ENCODE measurements at regions not wholly inside any gene's neighbourhood (a gene's known extent, or its start where the extent isn't known, plus 50 kb on each side); places are given as distances from the start of the nearest gene placed in this dataset.

DNA sequence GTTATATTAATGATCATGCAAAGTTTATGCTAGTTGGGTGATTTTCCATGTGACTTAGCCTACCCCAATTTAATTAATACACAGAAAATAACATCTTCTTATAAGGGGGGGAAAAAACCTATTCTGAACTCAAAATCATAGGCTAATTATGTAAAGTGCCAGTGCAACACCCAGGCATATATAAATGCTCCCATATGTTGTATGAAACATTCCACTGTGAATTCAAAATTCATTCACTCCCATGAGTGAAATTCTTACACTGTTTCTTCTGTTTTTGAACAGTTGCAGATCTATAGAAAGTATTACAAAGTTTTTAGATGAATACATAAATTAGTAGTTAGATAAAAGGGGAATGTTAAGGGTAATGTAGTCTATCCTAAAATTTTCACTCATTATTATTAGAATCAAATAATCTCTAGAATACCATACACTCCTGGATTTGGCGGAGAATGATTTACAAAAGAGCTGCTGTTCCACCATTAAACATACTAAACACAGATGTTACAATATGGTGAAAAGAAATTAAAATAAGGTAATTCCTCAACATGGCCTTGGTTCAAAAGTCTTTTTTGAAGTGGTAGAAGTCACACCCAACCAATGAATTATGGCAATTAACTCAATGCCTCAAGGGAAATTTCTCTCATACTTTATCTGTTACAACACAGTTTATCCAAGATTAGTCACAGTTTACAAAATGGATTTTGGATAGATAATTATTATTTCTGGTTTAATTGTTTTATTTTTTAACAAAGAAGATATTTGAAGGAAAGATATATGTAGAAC is 454.1 kb upstream of the FLRT2 start:
- TF ChIP-seq, protein P1, sequence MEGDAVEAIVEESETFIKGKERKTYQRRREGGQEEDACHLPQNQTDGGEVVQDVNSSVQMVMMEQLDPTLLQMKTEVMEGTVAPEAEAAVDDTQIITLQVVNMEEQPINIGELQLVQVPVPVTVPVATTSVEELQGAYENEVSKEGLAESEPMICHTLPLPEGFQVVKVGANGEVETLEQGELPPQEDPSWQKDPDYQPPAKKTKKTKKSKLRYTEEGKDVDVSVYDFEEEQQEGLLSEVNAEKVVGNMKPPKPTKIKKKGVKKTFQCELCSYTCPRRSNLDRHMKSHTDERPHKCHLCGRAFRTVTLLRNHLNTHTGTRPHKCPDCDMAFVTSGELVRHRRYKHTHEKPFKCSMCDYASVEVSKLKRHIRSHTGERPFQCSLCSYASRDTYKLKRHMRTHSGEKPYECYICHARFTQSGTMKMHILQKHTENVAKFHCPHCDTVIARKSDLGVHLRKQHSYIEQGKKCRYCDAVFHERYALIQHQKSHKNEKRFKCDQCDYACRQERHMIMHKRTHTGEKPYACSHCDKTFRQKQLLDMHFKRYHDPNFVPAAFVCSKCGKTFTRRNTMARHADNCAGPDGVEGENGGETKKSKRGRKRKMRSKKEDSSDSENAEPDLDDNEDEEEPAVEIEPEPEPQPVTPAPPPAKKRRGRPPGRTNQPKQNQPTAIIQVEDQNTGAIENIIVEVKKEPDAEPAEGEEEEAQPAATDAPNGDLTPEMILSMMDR (IDR thresholded peaks at IDR 0.05): no peak
- TF ChIP-seq, protein P2, sequence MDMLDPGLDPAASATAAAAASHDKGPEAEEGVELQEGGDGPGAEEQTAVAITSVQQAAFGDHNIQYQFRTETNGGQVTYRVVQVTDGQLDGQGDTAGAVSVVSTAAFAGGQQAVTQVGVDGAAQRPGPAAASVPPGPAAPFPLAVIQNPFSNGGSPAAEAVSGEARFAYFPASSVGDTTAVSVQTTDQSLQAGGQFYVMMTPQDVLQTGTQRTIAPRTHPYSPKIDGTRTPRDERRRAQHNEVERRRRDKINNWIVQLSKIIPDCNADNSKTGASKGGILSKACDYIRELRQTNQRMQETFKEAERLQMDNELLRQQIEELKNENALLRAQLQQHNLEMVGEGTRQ (CRISPR knock-in tag; IDR thresholded peaks at IDR 0.05): no peak
- no peak for TF ChIP-seq JUN (CRISPR knock-in tag; IDR thresholded peaks at IDR 0.05)
- no peak for TF ChIP-seq OVOL2 (CRISPR knock-in tag; IDR thresholded peaks at IDR 0.05; ENCODE audit: borderline replicate concordance)
- no peak for TF ChIP-seq FOXP1 (CRISPR knock-in tag; IDR thresholded peaks at IDR 0.05; ENCODE audit: borderline replicate concordance)
- TF ChIP-seq, protein P3, sequence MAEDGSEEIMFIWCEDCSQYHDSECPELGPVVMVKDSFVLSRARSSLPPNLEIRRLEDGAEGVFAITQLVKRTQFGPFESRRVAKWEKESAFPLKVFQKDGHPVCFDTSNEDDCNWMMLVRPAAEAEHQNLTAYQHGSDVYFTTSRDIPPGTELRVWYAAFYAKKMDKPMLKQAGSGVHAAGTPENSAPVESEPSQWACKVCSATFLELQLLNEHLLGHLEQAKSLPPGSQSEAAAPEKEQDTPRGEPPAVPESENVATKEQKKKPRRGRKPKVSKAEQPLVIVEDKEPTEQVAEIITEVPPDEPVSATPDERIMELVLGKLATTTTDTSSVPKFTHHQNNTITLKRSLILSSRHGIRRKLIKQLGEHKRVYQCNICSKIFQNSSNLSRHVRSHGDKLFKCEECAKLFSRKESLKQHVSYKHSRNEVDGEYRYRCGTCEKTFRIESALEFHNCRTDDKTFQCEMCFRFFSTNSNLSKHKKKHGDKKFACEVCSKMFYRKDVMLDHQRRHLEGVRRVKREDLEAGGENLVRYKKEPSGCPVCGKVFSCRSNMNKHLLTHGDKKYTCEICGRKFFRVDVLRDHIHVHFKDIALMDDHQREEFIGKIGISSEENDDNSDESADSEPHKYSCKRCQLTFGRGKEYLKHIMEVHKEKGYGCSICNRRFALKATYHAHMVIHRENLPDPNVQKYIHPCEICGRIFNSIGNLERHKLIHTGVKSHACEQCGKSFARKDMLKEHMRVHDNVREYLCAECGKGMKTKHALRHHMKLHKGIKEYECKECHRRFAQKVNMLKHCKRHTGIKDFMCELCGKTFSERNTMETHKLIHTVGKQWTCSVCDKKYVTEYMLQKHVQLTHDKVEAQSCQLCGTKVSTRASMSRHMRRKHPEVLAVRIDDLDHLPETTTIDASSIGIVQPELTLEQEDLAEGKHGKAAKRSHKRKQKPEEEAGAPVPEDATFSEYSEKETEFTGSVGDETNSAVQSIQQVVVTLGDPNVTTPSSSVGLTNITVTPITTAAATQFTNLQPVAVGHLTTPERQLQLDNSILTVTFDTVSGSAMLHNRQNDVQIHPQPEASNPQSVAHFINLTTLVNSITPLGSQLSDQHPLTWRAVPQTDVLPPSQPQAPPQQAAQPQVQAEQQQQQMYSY (CRISPR knock-in tag; IDR thresholded peaks at IDR 0.05): no peak
- TF ChIP-seq GABPB1 (CRISPR knock-in tag; IDR thresholded peaks at IDR 0.05): no peak
- TF ChIP-seq NR2C2 (CRISPR knock-in tag; IDR thresholded peaks at IDR 0.05): no peak
- TF ChIP-seq, protein P4, sequence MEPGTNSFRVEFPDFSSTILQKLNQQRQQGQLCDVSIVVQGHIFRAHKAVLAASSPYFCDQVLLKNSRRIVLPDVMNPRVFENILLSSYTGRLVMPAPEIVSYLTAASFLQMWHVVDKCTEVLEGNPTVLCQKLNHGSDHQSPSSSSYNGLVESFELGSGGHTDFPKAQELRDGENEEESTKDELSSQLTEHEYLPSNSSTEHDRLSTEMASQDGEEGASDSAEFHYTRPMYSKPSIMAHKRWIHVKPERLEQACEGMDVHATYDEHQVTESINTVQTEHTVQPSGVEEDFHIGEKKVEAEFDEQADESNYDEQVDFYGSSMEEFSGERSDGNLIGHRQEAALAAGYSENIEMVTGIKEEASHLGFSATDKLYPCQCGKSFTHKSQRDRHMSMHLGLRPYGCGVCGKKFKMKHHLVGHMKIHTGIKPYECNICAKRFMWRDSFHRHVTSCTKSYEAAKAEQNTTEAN (CRISPR knock-in tag; IDR thresholded peaks at IDR 0.05): no peak
- no peak for TF ChIP-seq TP53 (CRISPR knock-in tag; IDR thresholded peaks at IDR 0.05)

Measured in WTC11 (cell line).